H1 (cell line): ENCODE measurements at regions not wholly inside any gene's neighbourhood (a gene's known extent, or its start where the extent isn't known, plus 50 kb on each side); places are given as distances from the start of the nearest gene placed in this dataset.

Experiments
- ATF3 ChIP-seq: IDR thresholded peaks from 2 replicates; pipeline ENCODE4 v1.6.1; 2011; ENCODE audit warnings: low read depth, mild to moderate bottlenecking, low read length; ENCODE audit not compliant: insufficient read depth
- CEBPB ChIP-seq: IDR thresholded peaks from 2 replicates; pipeline ENCODE4 v1.6.1; 2012; ENCODE audit warnings: low read depth, low read length
- JUND ChIP-seq: IDR thresholded peaks from 2 replicates; pipeline ENCODE4 v1.6.1; 2011; ENCODE audit warnings: mild to moderate bottlenecking, improper control_type of control experiment, low read length
- POU5F1 ChIP-seq: IDR thresholded peaks from 2 replicates; pipeline ENCODE4 v1.6.1; 2011; ENCODE audit warnings: low read depth, mild to moderate bottlenecking, low read length, moderate library complexity
- RFX5 ChIP-seq: IDR thresholded peaks from 2 replicates; pipeline ENCODE4 v1.6.1; 2011; ENCODE audit warnings: low read depth, low read length, improper control_type of control experiment, borderline replicate concordance
- SAP30 ChIP-seq: fragments of 300-600 bp; sonication (generic); IDR thresholded peaks from 2 replicates; pipeline ENCODE4 v1.7.1; 2012; ENCODE audit warnings: low read length, moderate library complexity, mild to moderate bottlenecking, inconsistent platforms; ENCODE audit not compliant: insufficient read depth, insufficient replicate concordance
- SP2 ChIP-seq: IDR thresholded peaks from 2 replicates; pipeline ENCODE4 v1.6.1; 2012; ENCODE audit warnings: mild to moderate bottlenecking, low read length, inconsistent platforms

- TF ChIP-seq CEBPB = no peak
- TF ChIP-seq SAP30 = no peak
- no peak for TF ChIP-seq POU5F1
- no peak for TF ChIP-seq SP2
- TF ChIP-seq ATF3 = no peak
- TF ChIP-seq RFX5 = no peak
- no peak for TF ChIP-seq JUND
These were observed 228.4 kb downstream of the ATG4C start (continued) for GRCh38 chr1:63012339-63012738.
